GM18505 (cell line): ENCODE measurements at regions not wholly inside any gene's neighbourhood (a gene's known extent, or its start where the extent isn't known, plus 50 kb on each side); places are given as distances from the start of the nearest gene placed in this dataset.

ENCODE experiments used
- ATAC-seq: cut with Tn5 transposase; IDR thresholded peaks from one replicate; pipeline ENCODE4 v1.9.1; 2021; ENCODE audit not compliant: unreplicated experiment
- POLR2A ChIP-seq: IDR thresholded peaks from 4 replicates; pipeline ENCODE4 v1.6.1; 2011; ENCODE audit warnings: borderline replicate concordance; ENCODE audit not compliant: insufficient read depth, insufficient read length; ENCODE audit errors: extremely low read depth

DNA sequence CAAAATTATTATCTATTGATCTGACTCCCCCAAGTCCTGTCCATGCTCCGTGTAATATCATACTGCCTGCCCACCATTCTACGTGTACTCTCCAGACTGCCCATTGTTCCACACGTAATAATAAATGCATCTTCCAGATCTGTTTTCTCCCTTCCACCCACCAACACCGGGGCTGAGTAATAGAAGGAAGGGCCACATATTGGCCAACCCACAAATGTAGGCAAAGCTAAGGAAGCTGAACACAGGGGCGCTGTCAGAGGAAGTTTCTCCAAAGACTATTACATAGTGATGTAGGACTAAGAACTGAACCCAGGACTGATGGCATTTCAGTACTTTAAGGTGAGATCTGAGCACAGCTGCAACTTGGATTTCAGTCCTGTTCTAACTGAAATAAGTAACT lies 135.8 kb upstream of the GUCY1A1 start:
- TF ChIP-seq POLR2A: no peak
- no peak for ATAC-seq

DNA sequence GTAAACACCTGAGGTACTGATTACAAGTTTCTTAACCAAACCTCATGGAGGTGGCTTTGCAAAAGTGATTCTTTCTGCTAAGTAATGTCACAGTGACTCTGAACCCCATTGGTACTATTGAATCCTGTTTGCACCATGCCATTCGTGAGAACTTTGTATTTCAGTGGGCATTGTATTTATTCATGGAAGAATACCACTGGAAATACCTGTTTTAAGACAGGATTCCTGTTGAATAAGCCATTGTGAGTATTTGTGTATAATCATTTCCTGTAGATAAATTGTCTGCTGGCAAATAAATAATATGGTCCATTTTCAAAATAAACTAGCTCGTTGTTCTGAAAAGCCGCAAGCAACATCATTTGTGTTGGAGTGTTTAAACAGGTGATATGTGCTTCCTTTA lies 136.4 kb upstream of the GUCY1A1 start:
- no peak for ATAC-seq
- no peak for TF ChIP-seq POLR2A

GRCh38 chr4:155529716-155530115 lies 136.9 kb upstream of the GUCY1A1 start:
- no peak for TF ChIP-seq POLR2A
- no peak for ATAC-seq

DNA sequence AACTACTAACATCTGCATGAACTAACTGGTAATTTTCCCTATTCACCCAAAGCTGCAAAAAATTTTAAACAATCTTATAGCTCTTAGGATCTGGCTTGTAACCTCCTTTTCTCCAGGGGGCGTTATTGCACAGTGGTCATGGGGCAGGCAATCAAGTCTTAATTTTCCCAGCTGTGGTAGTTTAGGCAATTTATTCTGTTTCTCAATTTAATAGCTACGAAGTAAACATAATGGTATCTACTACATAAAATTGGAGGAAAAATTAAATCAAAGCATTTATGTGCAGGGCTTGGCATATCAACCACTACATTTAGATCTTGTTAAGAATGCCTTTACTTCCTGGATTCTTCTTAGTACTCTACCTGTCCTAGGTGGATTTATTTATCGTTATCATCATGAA lies 137.4 kb upstream of the GUCY1A1 start:
- no peak for ATAC-seq
- no peak for TF ChIP-seq POLR2A

DNA sequence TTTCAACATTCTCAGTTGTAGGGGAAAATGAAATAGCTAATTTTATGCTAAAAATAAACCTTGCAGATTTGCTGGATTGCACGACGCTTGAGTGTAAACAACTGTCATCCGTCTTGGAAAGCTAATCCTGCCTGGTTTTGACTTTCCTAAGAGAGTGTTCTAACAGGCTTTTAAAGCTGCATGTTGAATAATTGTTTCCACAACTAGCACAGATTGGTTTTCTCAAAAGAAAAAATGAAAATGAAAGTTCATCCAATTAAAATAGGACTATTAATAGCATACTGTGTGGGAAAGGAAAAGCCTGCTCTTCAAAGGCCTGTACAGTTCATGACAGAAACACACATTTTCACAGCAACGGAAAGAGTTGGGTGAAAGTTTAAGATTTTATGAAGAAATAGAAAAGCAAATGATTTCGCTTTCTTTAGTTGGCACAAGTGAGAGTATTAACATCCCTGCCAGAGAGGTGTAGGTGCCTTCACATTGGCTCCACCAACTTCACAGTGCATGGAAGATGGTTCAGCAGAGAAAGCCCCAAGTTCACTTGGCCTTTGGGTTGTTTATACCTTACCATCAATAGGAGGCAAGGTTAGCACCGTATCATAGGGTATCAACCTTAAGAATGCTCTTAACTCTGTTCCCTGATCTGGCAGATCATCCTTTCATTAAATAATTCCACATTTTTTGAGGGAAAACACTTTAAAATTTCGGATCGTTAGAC lies 140.0 kb upstream of the GUCY1A1 start:
- no peak for TF ChIP-seq POLR2A
- ATAC-seq: no peak

- no peak for ATAC-seq
- no peak for TF ChIP-seq POLR2A
Observed at GRCh38 chr4:155524926-155525455, 141.7 kb upstream of the GUCY1A1 start.

DNA sequence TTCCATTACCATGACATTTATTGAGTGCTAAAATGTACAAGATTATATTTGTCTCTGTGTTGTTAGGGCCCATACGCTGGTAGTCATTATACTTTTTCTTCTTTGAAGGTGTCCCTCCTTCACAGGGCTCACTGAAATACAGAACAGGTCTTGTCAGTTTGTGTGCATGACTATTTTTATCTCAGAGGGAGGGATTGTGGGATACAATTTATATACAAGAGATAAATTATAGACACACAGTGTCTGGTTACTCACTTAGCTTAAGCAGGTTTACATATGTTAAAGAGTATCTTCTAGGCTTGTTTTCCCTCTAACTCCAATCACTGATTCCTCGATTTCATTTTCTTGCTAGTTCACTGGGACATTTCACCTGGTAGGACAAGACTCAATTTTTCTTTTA lies 143.3 kb upstream of the GUCY1A1 start:
- TF ChIP-seq POLR2A: no peak
- no peak for ATAC-seq

- ATAC-seq: no peak
- no peak for TF ChIP-seq POLR2A
Observed at GRCh38 chr4:155522201-155522600, 144.4 kb upstream of the GUCY1A1 start.

GRCh38 chr4:155521382-155521781 lies 144.6 kb upstream of the MAP9 start:
- no peak for TF ChIP-seq POLR2A
- no peak for ATAC-seq

DNA sequence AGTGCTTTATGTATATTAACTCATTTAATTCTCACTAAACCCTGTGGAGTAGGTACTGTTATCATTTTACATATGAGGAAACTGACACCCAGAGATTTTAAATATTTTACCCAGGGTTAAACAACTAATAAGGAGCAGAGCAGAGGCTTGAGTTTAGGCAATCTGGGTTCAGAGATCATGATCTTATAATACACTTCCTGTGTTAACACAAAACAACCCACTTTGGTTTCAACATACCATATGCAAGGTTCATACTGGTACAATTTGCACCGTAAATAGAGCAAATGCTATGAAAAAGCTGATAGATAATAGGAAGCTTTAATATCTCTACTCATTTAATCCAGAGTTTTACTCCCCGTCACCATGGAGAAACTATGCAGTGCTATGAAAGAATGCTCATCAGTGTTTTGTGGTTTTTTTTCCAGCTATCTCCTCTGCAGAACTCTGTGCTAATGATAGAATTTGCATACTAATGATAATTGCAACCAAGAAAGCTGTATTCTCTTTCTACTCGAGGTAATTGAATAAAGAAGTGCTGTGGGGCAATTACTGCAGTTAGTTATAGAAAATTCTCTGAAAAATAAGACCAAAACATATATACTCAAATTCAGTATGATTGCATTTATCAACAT lies 138.8 kb upstream of the MAP9 start:
- ATAC-seq: no peak
- no peak for TF ChIP-seq POLR2A

DNA sequence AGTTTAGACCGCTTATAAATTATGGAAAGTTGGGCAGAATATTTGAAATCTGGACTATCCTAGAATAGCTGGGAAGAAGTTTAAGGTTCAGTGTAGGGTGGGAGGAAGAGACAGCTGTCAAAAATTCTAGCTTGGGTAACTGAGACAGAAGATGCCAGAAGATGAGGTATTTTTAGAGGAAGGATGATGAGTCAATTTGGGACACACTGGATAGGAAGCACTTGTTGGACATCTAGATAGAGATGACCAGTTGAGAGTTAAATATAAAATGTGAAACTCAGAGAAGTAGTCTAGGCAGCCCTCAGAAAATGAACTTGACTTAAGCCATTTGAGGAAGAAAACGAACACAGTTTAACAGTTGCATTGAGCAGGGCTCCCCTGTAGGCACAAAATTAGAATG lies 137.9 kb upstream of the MAP9 start:
- TF ChIP-seq POLR2A: no peak
- no peak for ATAC-seq

- no peak for TF ChIP-seq POLR2A
- no peak for ATAC-seq
Observed at GRCh38 chr4:155512817-155513216, 136.1 kb upstream of the MAP9 start.

- no peak for ATAC-seq
- TF ChIP-seq POLR2A: no peak
Observed at GRCh38 chr4:155512046-155512445, 135.3 kb upstream of the MAP9 start.

- ATAC-seq: no peak
- no peak for TF ChIP-seq POLR2A
Observed at GRCh38 chr4:155510771-155511170, 134.0 kb upstream of the MAP9 start.

GRCh38 chr4:155509555-155509954 lies 132.8 kb upstream of the MAP9 start:
- TF ChIP-seq POLR2A: no peak
- ATAC-seq: no peak

- ATAC-seq: no peak
- no peak for TF ChIP-seq POLR2A
Observed at GRCh38 chr4:155506745-155507144, 130.0 kb upstream of the MAP9 start.
